Hepatocyte (in vitro differentiated cells): ENCODE measurements at regions not wholly inside any gene's neighbourhood (a gene's known extent, or its start where the extent isn't known, plus 50 kb on each side); places are given as distances from the start of the nearest gene placed in this dataset.

Source experiments
- DNase-seq: peaks from one replicate; pipeline ENCODE4 v3.0.0-alpha.2; 2016; ENCODE audit warnings: low spot score
- H2AFZ ChIP-seq: fragments of 200-600 bp; sonication (generic); 2 replicates; pipeline ENCODE4 v1.6.0; 2016; ENCODE audit warnings: antibody characterized with exemption, mild to moderate bottlenecking
- H3K27ac ChIP-seq: fragments of 200-600 bp; sonication (generic); 2 replicates; pipeline ENCODE4 v1.5.1; 2016; ENCODE audit warnings: mild to moderate bottlenecking
- H3K27me3 ChIP-seq: fragments of 200-600 bp; sonication (generic); 2 replicates; pipeline ENCODE4 v1.6.1; 2016
- H3K36me3 ChIP-seq: fragments of 200-600 bp; sonication (generic); replicated peaks from 2 replicates; pipeline ENCODE4 v1.5.1; 2016; ENCODE audit warnings: low read depth; ENCODE audit not compliant: insufficient read depth
- H3K4me1 ChIP-seq: fragments of 200-600 bp; sonication (generic); 2 replicates; pipeline ENCODE4 v1.5.1; 2016; ENCODE audit warnings: mild to moderate bottlenecking, moderate library complexity; ENCODE audit not compliant: insufficient read depth
- H3K4me2 ChIP-seq: fragments of 200-600 bp; sonication (generic); 2 replicates; pipeline ENCODE4 v1.6.0; 2016
- H3K4me3 ChIP-seq: fragments of 200-600 bp; sonication (generic); 2 replicates; pipeline ENCODE4 v1.5.1; 2016; ENCODE audit warnings: mild to moderate bottlenecking
- H3K79me2 ChIP-seq: fragments of 200-600 bp; sonication (generic); 2 replicates; pipeline ENCODE4 v1.6.0; 2017; ENCODE audit warnings: mild to moderate bottlenecking
- H3K9me2 ChIP-seq: fragments of 200-600 bp; sonication (generic); replicated peaks from 2 replicates; pipeline ENCODE4 v1.6.0; 2017; ENCODE audit warnings: mild to moderate bottlenecking; ENCODE audit not compliant: insufficient read depth
- H3K9me3 ChIP-seq: fragments of 200-600 bp; sonication (generic); 2 replicates; pipeline ENCODE4 v1.5.1; 2016; ENCODE audit warnings: low read depth, mild to moderate bottlenecking
- H4K20me1 ChIP-seq: fragments of 200-600 bp; sonication (generic); 2 replicates; pipeline ENCODE4 v1.6.0; 2016; ENCODE audit warnings: mild to moderate bottlenecking; ENCODE audit not compliant: insufficient read depth, poor library complexity, severe bottlenecking
- EZH2 ChIP-seq: fragments of 200-600 bp; sonication (generic); IDR thresholded peaks from 2 replicates; pipeline ENCODE4 v1.6.1; 2016; ENCODE audit warnings: antibody characterized with exemption, mild to moderate bottlenecking, borderline replicate concordance
- EZH2phosphoT487 ChIP-seq: fragments of 200-600 bp; sonication (generic); IDR thresholded peaks from one replicate; pipeline ENCODE4 v1.6.1; 2018; ENCODE audit warnings: antibody characterized with exemption, mild to moderate bottlenecking, low read depth, moderate library complexity; ENCODE audit not compliant: unreplicated experiment, severe bottlenecking
- WGBS: methylation state at CpG from one replicate; pipeline ENCODE4 v1.1.6; 2016; ENCODE audit warnings: low lambda C conversion rate; ENCODE audit errors: missing lambda C conversion rate; 5-methylcytosine and 5-hydroxymethylcytosine counted together
- TF ChIP-seq, protein P1 (sequence below): fragments of 200-600 bp; sonication (generic); IDR thresholded peaks from 2 replicates; pipeline ENCODE4 v1.5.1; 2016; ENCODE audit warnings: antibody characterized with exemption, mild to moderate bottlenecking; ENCODE audit not compliant: poor library complexity

DNA sequence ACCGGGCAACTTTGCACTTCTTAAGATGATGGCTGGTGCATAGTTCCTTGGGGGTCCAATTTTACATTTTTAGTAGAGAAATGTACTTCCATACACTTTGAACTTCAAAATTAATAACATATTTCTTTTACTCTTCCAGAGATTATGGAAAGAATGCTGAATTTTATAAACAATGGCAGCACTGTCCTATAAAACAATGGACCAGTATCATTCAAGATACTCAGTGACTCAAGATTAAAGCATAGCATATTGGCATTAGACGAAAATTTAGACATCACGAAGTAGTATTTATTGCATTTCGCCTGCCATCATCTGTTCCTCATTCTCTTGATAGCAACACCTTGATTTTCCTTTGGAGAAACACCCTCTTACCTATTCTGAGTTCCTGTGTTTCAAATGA is 118.3 kb upstream of the ATF7IP start:
- Histone ChIP-seq H3K36me3 (no peaks in the 10 kb centered on the region), H3K4me1 (no peaks in the 10 kb centered on the region), H3K27me3 (no peaks in the 10 kb centered on the region), H3K27ac (no peak overlapping the region), H3K9me3 (peaks cover 6% of the 10 kb centered on the region), H3K79me2 (no peaks in the 10 kb centered on the region), H4K20me1 (no peaks in the 10 kb centered on the region), H3K4me3 (no peak overlapping the region), H2AFZ (no peak overlapping the region), H3K9me2 (no peaks in the 10 kb centered on the region), H3K4me2 (no peak overlapping the region)
- DNase-seq = no peak
- TF ChIP-seq EZH2phosphoT487 = no peak
- TF ChIP-seq, protein P1, sequence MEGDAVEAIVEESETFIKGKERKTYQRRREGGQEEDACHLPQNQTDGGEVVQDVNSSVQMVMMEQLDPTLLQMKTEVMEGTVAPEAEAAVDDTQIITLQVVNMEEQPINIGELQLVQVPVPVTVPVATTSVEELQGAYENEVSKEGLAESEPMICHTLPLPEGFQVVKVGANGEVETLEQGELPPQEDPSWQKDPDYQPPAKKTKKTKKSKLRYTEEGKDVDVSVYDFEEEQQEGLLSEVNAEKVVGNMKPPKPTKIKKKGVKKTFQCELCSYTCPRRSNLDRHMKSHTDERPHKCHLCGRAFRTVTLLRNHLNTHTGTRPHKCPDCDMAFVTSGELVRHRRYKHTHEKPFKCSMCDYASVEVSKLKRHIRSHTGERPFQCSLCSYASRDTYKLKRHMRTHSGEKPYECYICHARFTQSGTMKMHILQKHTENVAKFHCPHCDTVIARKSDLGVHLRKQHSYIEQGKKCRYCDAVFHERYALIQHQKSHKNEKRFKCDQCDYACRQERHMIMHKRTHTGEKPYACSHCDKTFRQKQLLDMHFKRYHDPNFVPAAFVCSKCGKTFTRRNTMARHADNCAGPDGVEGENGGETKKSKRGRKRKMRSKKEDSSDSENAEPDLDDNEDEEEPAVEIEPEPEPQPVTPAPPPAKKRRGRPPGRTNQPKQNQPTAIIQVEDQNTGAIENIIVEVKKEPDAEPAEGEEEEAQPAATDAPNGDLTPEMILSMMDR = no peak
- WGBS = 85% methylated on average over 4 of the region's 4 CpGs

DNA sequence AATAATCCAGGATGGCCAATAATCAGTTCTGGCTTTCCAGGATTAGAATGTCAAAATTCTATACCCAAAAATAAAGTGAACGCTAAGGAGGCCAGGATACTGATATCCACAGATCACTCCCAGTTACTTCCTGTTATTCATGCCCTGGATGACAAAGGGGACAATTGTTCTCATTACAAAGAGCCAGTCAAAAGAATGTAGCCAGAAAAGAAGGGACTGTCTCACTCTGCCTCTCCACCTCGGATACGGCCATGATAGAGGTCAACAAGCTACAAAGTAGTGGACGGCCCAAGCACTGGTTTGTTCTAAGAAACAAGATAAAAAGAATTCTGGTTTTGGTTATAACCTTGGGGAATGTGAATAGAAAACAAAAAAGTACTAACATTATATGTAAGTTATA is 116.1 kb upstream of the ATF7IP start:
- Histone ChIP-seq H4K20me1 (no peaks in the 10 kb centered on the region), H3K27ac (no peak overlapping the region), H3K27me3 (no peaks in the 10 kb centered on the region), H3K79me2 (no peaks in the 10 kb centered on the region), H3K9me3 (no peaks in the 10 kb centered on the region), H3K9me2 (no peaks in the 10 kb centered on the region), H3K36me3 (no peaks in the 10 kb centered on the region), H3K4me3 (no peak overlapping the region), H3K4me2 (no peak overlapping the region), H3K4me1 (no peaks in the 10 kb centered on the region), H2AFZ (no peak overlapping the region)
- no peak for DNase-seq
- TF ChIP-seq EZH2 (no peak), EZH2phosphoT487 (no peak)
- TF ChIP-seq, protein P1 = no peak
- WGBS = 73% methylated on average over 4 of the region's 4 CpGs

DNA sequence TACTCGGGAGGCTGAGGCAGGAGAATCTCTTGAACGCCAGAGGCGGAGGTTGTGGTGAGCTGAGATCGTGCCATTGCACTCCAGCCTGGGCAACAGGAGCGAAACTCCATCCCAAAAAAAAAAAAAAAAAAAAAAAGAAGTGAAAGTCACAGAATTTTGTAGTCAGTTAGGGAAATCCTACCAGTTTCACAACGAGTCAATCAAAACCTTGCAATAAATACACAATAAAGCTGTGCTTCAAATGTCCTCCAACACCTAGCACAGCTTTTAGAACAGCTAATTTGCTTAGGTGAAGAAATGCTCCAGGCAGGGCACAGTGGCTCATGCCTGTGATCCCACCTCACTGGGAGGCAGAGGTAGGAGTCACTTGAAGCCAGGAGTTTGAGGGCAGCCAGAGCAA is 112.8 kb upstream of the ATF7IP start:
- Histone ChIP-seq H3K9me2 (no peaks in the 10 kb centered on the region), H3K4me1 (peaks cover 6% of the 10 kb centered on the region), H4K20me1 (no peaks in the 10 kb centered on the region), H3K79me2 (no peaks in the 10 kb centered on the region), H3K4me3 (no peak overlapping the region), H2AFZ (no peak overlapping the region), H3K27me3 (no peaks in the 10 kb centered on the region), H3K9me3 (no peaks in the 10 kb centered on the region), H3K27ac (no peak overlapping the region), H3K36me3 (no peaks in the 10 kb centered on the region), H3K4me2 (no peak overlapping the region)
- 95% methylated on average over 6 of the region's 6 CpGs for WGBS
- no peak for TF ChIP-seq EZH2phosphoT487
- TF ChIP-seq, protein P1 = no peak
- no peak for TF ChIP-seq EZH2
- DNase-seq = no peak

DNA sequence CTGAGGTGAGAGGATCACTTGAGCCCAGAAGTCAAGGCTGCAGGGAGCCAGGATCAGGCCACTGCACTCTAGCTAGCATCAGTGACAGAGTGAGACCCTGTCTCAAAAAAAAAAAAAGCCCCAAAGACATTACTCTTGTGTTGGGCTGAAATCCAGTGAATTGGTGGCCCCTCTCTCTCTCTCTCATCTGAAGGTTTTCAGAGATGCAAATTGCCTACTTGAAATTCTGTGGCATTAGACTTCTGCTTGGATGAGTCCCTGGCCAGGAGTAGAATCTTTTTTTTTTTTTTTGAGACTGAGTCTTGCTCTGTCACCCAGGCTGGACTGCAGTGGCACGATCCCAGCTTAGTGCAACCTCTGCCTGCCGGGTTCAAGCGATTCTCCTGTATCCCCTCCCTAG is 112.0 kb upstream of the ATF7IP start:
- Histone ChIP-seq H3K4me2 (no peak overlapping the region), H4K20me1 (no peaks in the 10 kb centered on the region), H3K9me2 (no peaks in the 10 kb centered on the region), H3K4me1 (peaks cover 12% of the 10 kb centered on the region), H3K36me3 (no peaks in the 10 kb centered on the region), H3K79me2 (no peaks in the 10 kb centered on the region), H3K4me3 (no peak overlapping the region), H3K27ac (no peak overlapping the region), H3K9me3 (no peaks in the 10 kb centered on the region), H2AFZ (no peak overlapping the region), H3K27me3 (no peaks in the 10 kb centered on the region)
- DNase-seq = no peak
- TF ChIP-seq, protein P1 = no peak
- TF ChIP-seq EZH2phosphoT487 (no peak), EZH2 (no peak)
- WGBS = 94% methylated on average over 3 of the region's 3 CpGs
